Neural progenitor cell (in vitro differentiated cells): ENCODE measurements at regions not wholly inside any gene's neighbourhood (a gene's known extent, or its start where the extent isn't known, plus 50 kb on each side); places are given as distances from the start of the nearest gene placed in this dataset.
A peak's percentile ranks its signal among the peaks of the same experiment; 100 is the strongest.

Experiments used
- DNase-seq: peaks from one replicate; pipeline ENCODE4 v3.0.0-alpha.2; 2016; ENCODE audit warnings: low spot score
- H2AFZ ChIP-seq: fragments of 200-600 bp; sonication (generic); replicated peaks from 2 replicates; pipeline ENCODE4 v1.6.1; 2016; ENCODE audit warnings: antibody characterized with exemption
- H3F3A ChIP-seq: fragments of 200-600 bp; sonication (generic); 2 replicates; pipeline ENCODE4 v1.6.1; 2016; ENCODE audit warnings: antibody characterized with exemption, low read depth
- H3K27ac ChIP-seq: fragments of 200-600 bp; sonication (generic); 2 replicates; pipeline ENCODE4 v1.5.1; 2016; ENCODE audit warnings: mild to moderate bottlenecking
- H3K27me3 ChIP-seq: fragments of 200-600 bp; sonication (generic); 2 replicates; pipeline ENCODE4 v1.6.1; 2016; ENCODE audit warnings: mild to moderate bottlenecking, moderate library complexity
- H3K36me3 ChIP-seq: fragments of 200-600 bp; sonication (generic); 2 replicates; pipeline ENCODE4 v1.5.1; 2016
- H3K4me1 ChIP-seq: fragments of 200-600 bp; sonication (generic); 2 replicates; pipeline ENCODE4 v1.6.1; 2016; ENCODE audit warnings: mixed run types
- H3K4me2 ChIP-seq: fragments of 200-600 bp; sonication (generic); 2 replicates; pipeline ENCODE4 v1.6.1; 2016
- H3K4me3 ChIP-seq: fragments of 200-600 bp; sonication (generic); 2 replicates; pipeline ENCODE4 v1.5.1; 2016
- H3K79me2 ChIP-seq: fragments of 200-600 bp; sonication (generic); 2 replicates; pipeline ENCODE4 v1.6.1; 2016; ENCODE audit warnings: low read depth
- H3K9ac ChIP-seq: fragments of 200-600 bp; sonication (generic); 2 replicates; pipeline ENCODE4 v1.6.1; 2016
- H3K9me3 ChIP-seq: fragments of 200-600 bp; sonication (generic); 2 replicates; pipeline ENCODE4 v1.5.1; 2016; ENCODE audit warnings: low read depth
- H4K20me1 ChIP-seq: fragments of 200-600 bp; sonication (generic); 2 replicates; pipeline ENCODE4 v1.6.1; 2016; ENCODE audit warnings: low read depth
- H3K27ac Mint-ChIP-seq: 3 replicates; pipeline ENCODE4 v1.8.0; 2021; ENCODE audit warnings: mixed read lengths
- H3K27me3 Mint-ChIP-seq: 2 replicates; pipeline ENCODE4 v1.8.0; 2022; ENCODE audit warnings: low read depth, mild to moderate bottlenecking, inconsistent platforms, moderate library complexity, mixed read lengths; ENCODE audit not compliant: insufficient read depth
- H3K36me3 Mint-ChIP-seq: 3 replicates; pipeline ENCODE4 v1.8.0; 2021; ENCODE audit warnings: mixed read lengths
- H3K4me1 Mint-ChIP-seq: 3 replicates; pipeline ENCODE4 v1.8.0; 2021; ENCODE audit warnings: mixed read lengths
- H3K4me3 Mint-ChIP-seq: 3 replicates; pipeline ENCODE4 v1.8.0; 2021; ENCODE audit warnings: mild to moderate bottlenecking, moderate library complexity, mixed read lengths
- H3K9me3 Mint-ChIP-seq: 3 replicates; pipeline ENCODE4 v1.8.0; 2020; ENCODE audit warnings: mixed read lengths
- CTCF ChIP-seq: fragments of 200-600 bp; sonication (generic); IDR thresholded peaks from 2 replicates; pipeline ENCODE4 v1.5.1; 2017; ENCODE audit warnings: antibody characterized with exemption, mild to moderate bottlenecking
- EZH2 ChIP-seq: fragments of 200-600 bp; sonication (generic); IDR thresholded peaks from 2 replicates; pipeline ENCODE4 v1.6.1; 2017; ENCODE audit warnings: antibody characterized with exemption, mild to moderate bottlenecking, moderate library complexity
- EZH2phosphoT487 ChIP-seq: fragments of 200-600 bp; sonication (generic); IDR thresholded peaks from 2 replicates; pipeline ENCODE4 v1.6.1; 2017; ENCODE audit warnings: antibody characterized with exemption

GRCh38 chr7:16365952-16366351 is 55.4 kb downstream of the CRPPA start:
- Histone ChIP-seq H3K36me3 (no peaks in the 10 kb centered on the region), H3K27me3 (no peaks in the 10 kb centered on the region), H3K9me3 (no peaks in the 10 kb centered on the region), H2AFZ (no peak overlapping the region), H3K4me1 (no peaks in the 10 kb centered on the region), H4K20me1 (no peaks in the 10 kb centered on the region), H3F3A (no peaks in the 10 kb centered on the region), H3K27ac (no peak overlapping the region), H3K4me2 (no peak overlapping the region), H3K79me2 (no peaks in the 10 kb centered on the region), H3K9ac (no peak overlapping the region), H3K4me3 (no peak overlapping the region)
- Mint-ChIP-seq H3K9me3 (peaks cover 2% of the 10 kb centered on the region), H3K36me3 (no peaks in the 10 kb centered on the region), H3K4me1 (peaks cover 12% of the 10 kb centered on the region), H3K4me3 (no peak overlapping the region), H3K27me3 (peaks cover 3% of the 10 kb centered on the region), H3K27ac (no peak overlapping the region)
- TF ChIP-seq EZH2: no peak
- DNase-seq: no peak

- Histone ChIP-seq H3K27me3 (no peaks in the 10 kb centered on the region), H3F3A (no peaks in the 10 kb centered on the region), H3K27ac (no peak overlapping the region), H3K9me3 (no peaks in the 10 kb centered on the region), H3K9ac (no peak overlapping the region), H3K79me2 (no peaks in the 10 kb centered on the region), H2AFZ (no peak overlapping the region), H3K36me3 (no peaks in the 10 kb centered on the region), H3K4me2 (no peak overlapping the region), H4K20me1 (no peaks in the 10 kb centered on the region), H3K4me3 (no peak overlapping the region), H3K4me1 (no peaks in the 10 kb centered on the region)
- Mint-ChIP-seq H3K27me3 (peaks cover 3% of the 10 kb centered on the region), H3K9me3 (peaks cover 2% of the 10 kb centered on the region), H3K4me3 (no peak overlapping the region), H3K4me1 (peaks cover 12% of the 10 kb centered on the region), H3K27ac (no peak overlapping the region), H3K36me3 (no peaks in the 10 kb centered on the region)
- no peak for DNase-seq
- TF ChIP-seq EZH2 (no peak), CTCF (no peak), EZH2phosphoT487 (no peak)
These were observed 56.2 kb downstream of the CRPPA start for GRCh38 chr7:16365177-16365576.

DNA sequence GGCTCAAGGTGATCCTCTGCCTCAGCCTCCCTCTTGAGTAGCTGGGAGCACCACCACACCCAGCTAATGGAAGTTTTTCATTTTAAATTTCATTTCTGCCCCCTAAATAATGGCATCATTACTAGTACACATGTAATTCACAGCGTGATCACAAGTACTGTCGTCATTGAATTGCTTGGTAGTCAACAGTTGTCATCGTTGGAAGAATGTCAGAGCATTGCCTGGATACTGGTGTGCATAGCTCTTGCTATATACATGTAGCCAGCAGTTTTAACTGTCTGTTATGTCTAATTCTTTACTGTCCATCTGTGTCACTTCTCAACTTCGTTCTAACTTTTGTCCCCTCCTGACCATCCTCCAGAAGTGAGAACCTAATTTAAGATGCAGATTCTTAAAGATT is 62.1 kb downstream of the CRPPA start:
- Mint-ChIP-seq H3K9me3 (no peaks in the 10 kb centered on the region), H3K27me3 (no peaks in the 10 kb centered on the region), H3K4me3 (no peak overlapping the region), H3K4me1 (no peaks in the 10 kb centered on the region), H3K27ac (no peak overlapping the region), H3K36me3 (no peaks in the 10 kb centered on the region)
- Histone ChIP-seq H2AFZ (no peak overlapping the region), H3K4me1 (no peaks in the 10 kb centered on the region), H3K36me3 (no peaks in the 10 kb centered on the region), H3K4me2 (no peak overlapping the region), H3K27me3 (no peaks in the 10 kb centered on the region), H3K4me3 (no peak overlapping the region), H3K27ac (no peak overlapping the region), H3K9ac (no peak overlapping the region), H4K20me1 (no peaks in the 10 kb centered on the region), H3K9me3 (no peaks in the 10 kb centered on the region), H3K79me2 (no peaks in the 10 kb centered on the region), H3F3A (no peaks in the 10 kb centered on the region)
- TF ChIP-seq EZH2 (no peak), CTCF (no peak), EZH2phosphoT487 (no peak)
- DNase-seq: no peak

GRCh38 chr7:16357921-16358320 is 63.4 kb downstream of the CRPPA start:
- Histone ChIP-seq H3K36me3 (no peaks in the 10 kb centered on the region), H3K9me3 (no peaks in the 10 kb centered on the region), H3K4me2 (no peak overlapping the region), H3K4me3 (no peak overlapping the region), H3K9ac (no peak overlapping the region), H3K79me2 (no peaks in the 10 kb centered on the region), H4K20me1 (no peaks in the 10 kb centered on the region), H3K27me3 (no peaks in the 10 kb centered on the region), H2AFZ (no peak overlapping the region), H3K27ac (no peak overlapping the region), H3F3A (no peaks in the 10 kb centered on the region), H3K4me1 (no peaks in the 10 kb centered on the region)
- H3K36me3 Mint-ChIP-seq: no peaks in the 10 kb centered on the region
- H3K4me1 Mint-ChIP-seq: no peaks in the 10 kb centered on the region
- H3K9me3 Mint-ChIP-seq: no peaks in the 10 kb centered on the region
- no peak overlapping the region for H3K27ac Mint-ChIP-seq
- no peak overlapping the region for H3K4me3 Mint-ChIP-seq
- H3K27me3 Mint-ChIP-seq: no peaks in the 10 kb centered on the region
- DNase-seq: peak; percentile 11
- TF ChIP-seq CTCF (no peak), EZH2phosphoT487 (no peak), EZH2 (no peak)
